ENCODE measurements at regions not wholly inside any gene's neighbourhood (a gene's known extent, or its start where the extent isn't known, plus 50 kb on each side); places are given as distances from the start of the nearest gene placed in this dataset.

GRCh38 chr20:52595518-52595917, 376.6 kb upstream of the TSHZ2 start:
- intact Hi-C loops (cut with micrococcal nuclease; ENCODE audit: unreplicated experiment), result no loop called here
- DNase-seq (ENCODE audit: low read depth, low spot score) (no peak), ATAC-seq (no peak)
- Histone ChIP-seq H3K36me3 (ENCODE audit: control insufficient read depth, insufficient read depth, low read length) (no peaks in the 10 kb centered on the region), H3K4me1 (ENCODE audit: control insufficient read depth, insufficient read depth, low read length) (no peaks in the 10 kb centered on the region), H3K27ac (ENCODE audit: low read length) (no peak overlapping the region), H3K27me3 (ENCODE audit: control insufficient read depth, insufficient read depth, low read length) (no peaks in the 10 kb centered on the region), H3K4me3 (ENCODE audit: low read depth in 2 of 2, low read length in 2 of 2) (no peak overlapping the region), H3K9me3 (ENCODE audit: control insufficient read depth, insufficient read depth, low read depth, low read length) (no peaks in the 10 kb centered on the region)
- in situ Hi-C loops (cut with HindIII; ENCODE audit: low pct_unique_long_range_greater_than_20kb, low sequenced_read_pairs), result no loop called here
- TF ChIP-seq SIN3A (IDR thresholded peaks at IDR 0.05; ENCODE audit: borderline replicate concordance, insufficient read depth, low read depth, low read length) (no peak), POLR2AphosphoS5 (IDR thresholded peaks at IDR 0.05; ENCODE audit: low read depth, low read length) (no peak), REST (IDR thresholded peaks at IDR 0.05; ENCODE audit: insufficient read depth in 1 of 2, low read depth in 2 of 2, low read length in 1 of 2) (no peak), TCF7L2 (IDR thresholded peaks at IDR 0.05; ENCODE audit: low read depth, low read length) (no peak)
- TF ChIP-seq, protein P1, sequence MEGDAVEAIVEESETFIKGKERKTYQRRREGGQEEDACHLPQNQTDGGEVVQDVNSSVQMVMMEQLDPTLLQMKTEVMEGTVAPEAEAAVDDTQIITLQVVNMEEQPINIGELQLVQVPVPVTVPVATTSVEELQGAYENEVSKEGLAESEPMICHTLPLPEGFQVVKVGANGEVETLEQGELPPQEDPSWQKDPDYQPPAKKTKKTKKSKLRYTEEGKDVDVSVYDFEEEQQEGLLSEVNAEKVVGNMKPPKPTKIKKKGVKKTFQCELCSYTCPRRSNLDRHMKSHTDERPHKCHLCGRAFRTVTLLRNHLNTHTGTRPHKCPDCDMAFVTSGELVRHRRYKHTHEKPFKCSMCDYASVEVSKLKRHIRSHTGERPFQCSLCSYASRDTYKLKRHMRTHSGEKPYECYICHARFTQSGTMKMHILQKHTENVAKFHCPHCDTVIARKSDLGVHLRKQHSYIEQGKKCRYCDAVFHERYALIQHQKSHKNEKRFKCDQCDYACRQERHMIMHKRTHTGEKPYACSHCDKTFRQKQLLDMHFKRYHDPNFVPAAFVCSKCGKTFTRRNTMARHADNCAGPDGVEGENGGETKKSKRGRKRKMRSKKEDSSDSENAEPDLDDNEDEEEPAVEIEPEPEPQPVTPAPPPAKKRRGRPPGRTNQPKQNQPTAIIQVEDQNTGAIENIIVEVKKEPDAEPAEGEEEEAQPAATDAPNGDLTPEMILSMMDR (IDR thresholded peaks at IDR 0.05), result no peak
- no TSS peak for BruUV-seq (replicated peaks)
- CTCF ChIA-PET, result no interaction called here
- POLR2A ChIA-PET, result no interaction called here

DNA sequence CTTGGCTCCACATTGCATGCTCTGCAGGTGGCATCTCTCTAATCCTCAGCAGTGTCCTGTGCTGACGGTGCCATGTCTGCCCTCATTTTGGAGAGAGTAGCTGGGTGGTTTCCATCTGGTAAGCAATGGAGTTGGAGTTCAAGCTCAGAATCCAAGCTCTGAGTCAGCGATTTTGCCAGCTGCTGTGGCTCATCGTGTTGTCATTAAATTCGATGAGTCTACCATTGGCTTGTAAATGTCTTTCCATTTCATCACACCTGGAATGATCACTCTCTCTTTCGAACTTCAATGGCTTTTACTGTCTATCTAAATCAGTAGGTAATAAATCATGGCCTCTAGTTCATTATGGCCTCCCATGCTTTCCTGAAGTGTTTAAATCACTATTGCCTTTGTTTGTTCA, 378.5 kb upstream of the TSHZ2 start:
- H3K27ac ChIP-seq (ENCODE audit: low read length), result no peak overlapping the region
- H3K9me3 ChIP-seq (ENCODE audit: control insufficient read depth, insufficient read depth, low read depth, low read length), result no peaks in the 10 kb centered on the region
- ChIA-PET POLR2A (no interaction called here), CTCF (no interaction called here)
- no peaks in the 10 kb centered on the region for H3K36me3 ChIP-seq (ENCODE audit: control insufficient read depth, insufficient read depth, low read length)
- no peak for DNase-seq (ENCODE audit: low read depth, low spot score)
- BruUV-seq (replicated peaks), result no TSS peak
- H3K4me1 ChIP-seq (ENCODE audit: control insufficient read depth, insufficient read depth, low read length), result no peaks in the 10 kb centered on the region
- in situ Hi-C loops (cut with HindIII; ENCODE audit: low pct_unique_long_range_greater_than_20kb, low sequenced_read_pairs), result no loop called here
- TF ChIP-seq SIN3A (IDR thresholded peaks at IDR 0.05; ENCODE audit: borderline replicate concordance, insufficient read depth, low read depth, low read length) (no peak), TCF7L2 (IDR thresholded peaks at IDR 0.05; ENCODE audit: low read depth, low read length) (no peak), POLR2AphosphoS5 (IDR thresholded peaks at IDR 0.05; ENCODE audit: low read depth, low read length) (no peak), REST (IDR thresholded peaks at IDR 0.05; ENCODE audit: insufficient read depth in 1 of 2, low read depth in 2 of 2, low read length in 1 of 2) (no peak)
- TF ChIP-seq, protein P1 (IDR thresholded peaks at IDR 0.05), result no peak
- H3K4me3 ChIP-seq (ENCODE audit: low read depth in 2 of 2, low read length in 2 of 2), result no peak overlapping the region
- no peaks in the 10 kb centered on the region for H3K27me3 ChIP-seq (ENCODE audit: control insufficient read depth, insufficient read depth, low read length)
- no peak for ATAC-seq
- intact Hi-C loops (cut with micrococcal nuclease; ENCODE audit: unreplicated experiment), result no loop called here
